Right renal cortex interstitium (tissue), 3 donors: ENCODE measurements at regions not wholly inside any gene's neighbourhood (a gene's known extent, or its start where the extent isn't known, plus 50 kb on each side); places are given as distances from the start of the nearest gene placed in this dataset.

Experiments
- DNase-seq, 3 donors: peaks; one replicate each; pipeline ENCODE4 v3.0.0-alpha.2; 2013; ENCODE audit warnings: low read depth in 3 of 3, low spot score in 2 of 3

DNA sequence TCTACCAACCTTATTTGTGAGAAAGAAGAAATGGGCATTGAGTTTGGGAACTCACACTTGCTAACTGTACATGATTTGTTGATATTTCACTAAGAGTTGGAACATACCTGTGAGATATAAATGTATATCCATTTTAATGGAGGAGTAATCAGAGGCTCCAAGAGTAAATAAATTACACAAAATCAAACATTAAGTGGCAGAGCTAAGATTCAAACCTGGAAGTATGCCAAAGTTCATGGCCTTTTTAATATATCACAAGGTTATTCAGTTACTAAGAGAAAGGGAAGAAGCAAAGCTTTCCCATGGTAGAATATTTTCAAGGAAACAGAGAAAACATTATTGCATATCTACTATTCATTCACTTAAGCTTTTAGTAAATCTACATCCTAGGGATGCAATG lies 1641.1 kb downstream of the FAM181B start:
- DNase-seq, result no peak

DNA sequence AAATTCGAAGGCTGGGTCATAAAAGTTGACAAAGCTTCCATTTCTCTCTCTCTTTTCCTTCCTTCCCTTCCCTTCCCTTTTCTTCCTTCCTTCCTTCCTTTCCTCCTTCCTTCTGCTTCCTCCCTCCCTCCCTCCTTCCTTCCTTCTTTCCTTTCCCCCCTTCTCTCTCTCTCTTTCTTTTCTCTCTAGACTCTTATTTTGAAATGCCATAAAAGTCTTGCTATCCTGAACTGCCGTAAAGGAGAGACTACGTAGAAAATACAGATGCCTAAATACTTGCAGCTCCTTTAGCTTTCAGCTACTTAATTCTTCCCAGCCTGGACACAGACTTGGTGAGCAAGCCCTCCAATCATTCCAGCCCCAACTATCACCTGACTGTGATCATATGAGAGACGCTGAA lies 1644.4 kb downstream of the FAM181B start:
- DNase-seq, result no peak

DNA sequence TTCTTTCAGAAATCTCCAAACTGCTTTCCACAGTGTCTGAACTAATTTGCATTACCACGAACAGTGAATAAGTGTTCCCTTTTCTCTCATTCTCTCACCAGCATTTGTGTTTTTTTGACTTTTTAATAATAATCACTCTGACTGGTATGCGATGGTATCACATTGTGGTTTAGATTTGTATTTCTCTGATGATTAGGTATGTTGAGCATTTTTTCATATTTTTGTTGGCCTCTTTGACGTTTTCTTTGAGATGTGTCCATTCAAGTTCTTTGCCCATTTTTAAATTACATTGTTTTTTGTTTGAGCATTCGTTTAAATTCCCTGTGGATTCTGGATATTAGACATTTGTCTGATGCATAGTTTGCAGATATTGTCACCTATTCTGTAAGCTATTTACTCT lies 1639.6 kb upstream of the TENM4 start:
- no peak for DNase-seq

DNA sequence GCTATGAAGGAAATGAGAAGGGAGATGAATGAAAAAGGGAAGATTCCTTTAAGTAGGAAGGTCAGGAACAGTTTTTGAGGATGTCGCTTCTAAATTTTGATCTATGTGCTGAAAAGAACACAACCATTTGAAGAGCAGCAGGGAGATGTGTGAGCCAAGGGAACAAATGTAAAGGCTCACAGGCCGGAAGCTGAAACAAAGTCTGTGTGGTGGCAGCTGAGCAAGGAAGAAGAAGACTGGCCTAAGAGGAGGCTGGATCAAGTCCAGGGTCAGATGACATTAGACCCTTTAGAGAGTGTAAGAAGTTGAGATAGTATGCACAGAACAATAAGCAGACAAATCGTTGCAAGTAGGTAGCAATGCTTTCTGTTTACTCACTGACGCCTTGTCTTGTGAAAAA lies 1631.4 kb upstream of the TENM4 start:
- no peak for DNase-seq

DNA sequence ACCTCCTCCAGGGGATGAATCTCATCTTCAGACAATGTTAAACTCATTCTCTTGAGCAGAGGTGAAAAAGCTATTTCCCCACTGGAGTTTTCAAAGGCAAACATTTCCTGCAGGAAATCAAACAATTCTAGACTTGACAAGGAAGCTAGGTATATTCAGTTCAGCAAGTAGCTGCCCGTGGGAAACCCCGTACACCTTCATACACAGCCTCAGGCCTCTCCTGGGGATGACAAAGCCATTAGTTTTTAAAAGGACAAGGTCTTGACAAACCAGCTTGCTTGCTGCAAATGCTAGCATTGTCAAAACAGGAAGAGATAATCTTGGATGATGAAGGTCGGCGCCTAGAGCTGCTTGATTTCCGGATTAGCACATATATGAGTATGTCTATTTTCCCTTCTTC lies 1630.8 kb upstream of the TENM4 start:
- DNase-seq, result no peak

DNA sequence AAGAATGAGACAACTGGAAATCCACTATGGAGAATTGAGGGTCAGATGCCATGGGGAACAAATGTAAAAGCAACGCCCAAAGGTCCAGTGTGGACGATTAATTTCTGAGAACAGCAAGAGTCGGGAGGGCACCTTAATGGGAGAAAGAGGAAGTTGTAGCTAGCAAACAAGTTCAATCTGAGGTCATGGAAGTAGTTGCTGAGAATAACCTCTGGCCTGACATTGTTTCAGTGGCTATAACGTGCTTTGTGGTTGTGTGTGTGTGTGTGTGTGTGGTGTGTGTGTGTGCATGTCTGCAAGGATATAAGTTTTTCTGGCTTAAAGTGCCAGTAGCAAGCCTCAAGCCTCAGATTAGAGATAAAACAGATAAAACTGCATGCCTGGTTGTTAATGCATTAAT lies 1630.1 kb upstream of the TENM4 start:
- DNase-seq, result no peak

DNA sequence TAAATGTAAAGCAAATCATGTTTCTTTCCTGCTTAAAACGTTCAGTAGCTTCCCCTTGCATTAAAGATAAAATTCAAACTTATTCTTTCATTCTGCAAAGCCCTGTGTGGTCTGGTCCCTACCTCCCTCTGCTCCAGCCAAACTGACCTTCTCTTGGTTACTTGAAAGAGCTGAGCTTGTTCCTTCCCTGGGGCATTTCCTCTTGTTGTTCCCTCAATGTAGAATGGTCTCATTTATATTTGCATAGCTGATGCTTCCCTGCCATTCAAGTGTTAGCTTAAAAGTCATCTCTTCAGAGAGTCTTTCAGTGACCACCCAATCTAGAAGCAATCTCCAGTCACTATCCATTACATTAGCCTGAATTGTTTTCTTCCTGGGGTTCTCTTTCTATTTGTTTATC lies 1618.5 kb upstream of the TENM4 start:
- no peak for DNase-seq

DNA sequence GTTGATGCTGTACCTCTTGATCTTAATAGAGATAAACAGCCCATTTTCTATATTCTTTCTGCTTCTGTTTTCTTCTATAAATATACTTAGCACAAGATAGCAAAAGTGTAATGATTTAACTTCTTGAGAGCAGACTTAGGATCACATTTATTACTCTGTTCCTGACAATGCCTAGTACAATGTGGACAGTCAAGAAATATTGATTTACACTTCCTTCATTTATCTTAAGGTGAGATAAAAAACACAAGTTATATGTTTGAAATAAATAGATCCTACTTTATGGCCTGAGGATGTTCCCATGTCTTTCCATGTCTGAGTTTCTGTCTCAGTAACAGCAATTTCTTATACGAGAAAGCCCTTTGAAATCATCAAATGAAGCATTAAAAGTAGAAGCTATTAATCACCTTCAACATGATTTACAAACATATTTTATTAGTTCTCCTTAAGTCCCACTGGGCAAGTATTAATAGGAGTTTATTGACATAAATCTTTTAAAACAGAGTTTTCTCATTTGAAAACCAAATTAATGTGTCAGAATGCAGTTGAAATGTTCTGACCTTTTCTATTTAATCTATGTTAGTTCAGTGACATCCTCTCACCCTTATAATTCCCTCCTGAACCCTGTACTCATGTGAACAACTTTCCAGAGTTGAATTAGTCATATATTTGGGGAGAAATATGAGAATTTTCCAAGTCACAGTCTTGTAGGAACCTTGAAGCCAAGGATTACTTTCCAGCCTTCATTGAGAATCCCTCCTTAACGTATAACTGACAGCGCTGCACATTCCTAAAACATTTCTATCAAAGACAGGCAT lies 1611.7 kb upstream of the TENM4 start:
- DNase-seq, result no peak

DNA sequence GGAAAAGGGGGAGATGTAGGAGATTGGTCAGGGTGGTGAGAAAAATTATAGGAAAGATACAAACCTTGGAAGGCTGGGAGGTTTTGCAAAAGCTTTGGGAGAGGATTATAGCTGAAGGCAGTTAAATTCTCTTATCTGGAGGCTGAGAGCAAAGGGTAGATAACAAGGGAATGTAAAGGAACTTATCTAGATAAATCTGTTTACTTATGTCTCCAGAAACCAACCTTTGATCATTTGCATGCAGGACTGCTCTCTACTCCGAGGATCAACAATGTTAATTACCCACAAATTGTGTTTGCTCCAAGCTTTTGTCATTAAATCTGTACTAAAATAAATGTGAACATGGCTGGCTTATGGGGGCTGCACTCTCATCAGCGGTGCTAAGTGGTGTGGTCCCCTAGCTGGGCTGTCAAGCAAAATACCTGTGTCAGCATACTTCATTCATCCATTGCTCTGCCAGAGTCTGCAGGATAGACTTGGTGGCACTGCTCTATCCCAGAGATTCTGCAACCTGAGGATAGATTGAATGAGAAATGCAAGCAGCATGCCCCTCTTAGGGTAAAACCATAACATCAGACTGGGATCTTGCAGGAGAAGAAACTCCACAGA lies 1599.2 kb upstream of the TENM4 start:
- no peak for DNase-seq

DNA sequence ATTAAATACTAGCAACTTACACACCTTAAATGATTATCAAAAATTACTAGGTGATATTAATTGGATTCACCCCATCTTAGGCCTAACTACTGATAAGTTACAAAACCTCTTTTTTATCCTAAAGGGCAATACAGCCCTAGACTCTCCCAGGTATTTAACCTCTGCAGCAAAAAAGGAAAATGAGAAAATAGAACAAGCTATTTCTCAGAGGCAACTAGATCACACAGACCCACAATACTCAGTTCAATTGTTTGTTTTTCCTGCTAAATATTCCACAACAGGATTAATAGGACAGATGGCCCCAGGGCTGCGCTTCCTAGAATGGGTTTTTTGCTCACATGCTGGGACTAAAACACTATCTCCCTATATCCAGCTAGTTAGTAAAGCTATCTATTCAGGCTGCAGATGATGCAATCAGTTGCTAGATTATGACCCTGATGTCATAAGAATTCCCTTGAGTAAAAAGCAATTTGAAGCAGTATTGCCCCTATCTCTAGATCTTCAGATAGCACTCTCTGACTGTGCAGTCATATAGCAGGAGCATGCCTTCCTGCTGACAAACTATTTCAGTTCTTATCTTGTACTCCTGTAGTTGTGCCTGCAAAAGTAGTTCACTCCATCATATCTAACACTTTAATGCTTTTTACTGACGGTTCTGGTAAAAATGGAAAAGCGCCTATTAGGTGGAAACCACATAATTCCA lies 1595.5 kb upstream of the TENM4 start:
- no peak for DNase-seq

DNA sequence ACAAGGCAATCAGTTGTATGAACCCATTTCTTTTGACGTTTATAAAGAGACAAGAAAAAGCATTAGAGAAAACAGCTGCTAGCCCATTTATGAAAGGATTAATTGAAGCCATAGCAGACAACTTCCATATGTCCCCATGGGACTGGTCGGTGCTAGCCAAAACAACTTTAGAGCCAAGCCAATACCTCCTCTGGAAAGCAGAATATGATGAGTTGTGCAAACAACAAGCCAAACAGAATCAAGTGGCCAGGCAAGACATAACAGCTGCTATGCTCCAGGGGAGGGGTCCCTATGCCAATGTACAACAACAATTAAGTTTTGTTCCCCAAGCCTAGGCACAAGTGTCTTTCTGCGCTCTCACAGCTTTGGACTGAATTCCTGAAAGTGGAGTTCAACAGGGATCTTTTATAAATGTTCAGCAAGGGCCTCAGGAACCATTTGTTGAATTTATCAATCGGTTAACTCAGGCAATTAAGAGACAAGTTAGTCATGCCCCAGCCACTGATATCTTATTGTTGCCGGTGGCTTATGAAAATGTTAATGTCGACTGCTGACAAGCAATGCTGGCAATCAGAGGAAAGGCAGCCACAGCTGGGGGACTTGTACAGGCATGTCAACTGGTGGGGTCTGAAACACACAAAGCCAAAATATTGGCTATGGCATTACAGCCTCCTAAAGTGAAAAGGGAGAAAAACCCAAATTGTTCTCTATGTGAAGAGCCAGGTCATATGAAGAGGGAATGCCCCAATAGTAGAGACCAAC lies 1593.1 kb upstream of the TENM4 start:
- no peak for DNase-seq

DNA sequence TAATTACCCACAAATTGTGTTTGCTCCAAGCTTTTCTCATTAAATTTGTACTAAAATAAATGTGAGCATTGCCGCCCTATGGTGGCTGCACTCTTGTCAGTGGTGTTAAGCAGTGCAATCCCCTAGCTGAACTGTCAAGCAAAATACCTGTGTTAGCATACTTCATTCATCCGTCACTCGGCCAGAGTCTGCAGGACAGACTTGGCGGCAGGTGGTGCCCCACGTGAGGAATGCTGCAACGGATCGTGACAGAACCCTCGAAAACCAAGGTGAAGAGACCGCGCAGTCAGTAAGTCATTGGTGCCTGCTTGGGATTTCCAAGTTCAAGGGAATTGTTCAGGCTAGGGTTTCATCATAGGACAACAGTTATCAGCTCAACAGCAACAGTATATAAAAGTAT lies 1592.1 kb upstream of the TENM4 start:
- DNase-seq, result no peak

DNA sequence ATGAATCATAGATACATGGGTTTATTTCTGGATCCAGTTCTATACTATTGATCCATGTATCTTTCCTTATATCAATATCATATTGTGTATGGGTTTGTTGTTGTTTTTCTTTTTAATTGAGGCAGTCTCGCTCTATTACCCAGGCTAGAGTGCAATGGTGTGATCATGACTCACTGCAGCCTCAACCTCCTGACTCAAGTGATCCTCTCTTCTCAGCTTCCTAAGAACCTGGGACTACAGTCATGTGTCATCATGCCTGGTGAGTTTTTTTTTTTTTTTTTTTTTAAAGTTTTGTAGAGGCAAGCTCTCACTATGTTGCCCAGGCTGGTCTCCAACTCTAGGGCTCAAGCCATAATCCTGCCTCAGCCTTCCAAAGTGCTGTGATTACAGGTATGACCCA lies 1589.4 kb upstream of the TENM4 start:
- no peak for DNase-seq

DNA sequence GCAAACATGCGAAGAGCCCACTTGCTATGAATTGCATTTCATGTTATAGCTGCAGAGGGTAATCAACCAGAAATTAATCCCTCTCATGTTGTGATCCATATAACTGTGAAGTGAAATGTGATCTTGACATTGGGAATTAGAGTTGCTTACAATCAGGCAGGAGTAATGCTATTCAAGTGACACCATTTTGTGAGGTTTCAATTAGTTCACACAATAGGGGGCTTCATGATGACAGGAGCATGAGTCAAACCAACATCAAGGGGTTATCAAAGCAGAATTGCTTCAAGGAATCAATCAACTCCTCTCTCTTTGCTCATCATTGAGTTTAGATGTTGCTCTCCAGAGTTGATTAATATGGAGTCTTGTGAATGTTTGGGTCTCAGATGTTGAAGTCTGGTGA lies 1585.2 kb upstream of the TENM4 start:
- DNase-seq, result no peak

DNA sequence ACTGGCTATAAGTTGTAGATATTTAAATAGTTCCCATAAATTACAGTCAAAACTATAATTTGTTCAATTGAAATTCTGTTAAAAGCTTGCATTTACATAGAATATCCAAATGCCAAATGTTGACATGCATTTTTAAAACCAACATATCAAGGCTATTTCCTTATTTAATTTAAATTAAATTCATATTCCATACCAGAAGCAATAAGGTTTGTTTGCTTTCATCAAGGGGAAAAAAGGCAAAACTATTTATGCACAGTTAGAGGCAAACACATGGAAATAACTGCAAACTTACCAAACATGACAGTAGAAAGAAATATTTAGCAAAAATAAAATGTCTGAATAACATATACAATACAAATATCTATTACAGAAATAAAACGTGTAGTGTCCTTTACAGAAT lies 1581.2 kb upstream of the TENM4 start:
- DNase-seq, result no peak

DNA sequence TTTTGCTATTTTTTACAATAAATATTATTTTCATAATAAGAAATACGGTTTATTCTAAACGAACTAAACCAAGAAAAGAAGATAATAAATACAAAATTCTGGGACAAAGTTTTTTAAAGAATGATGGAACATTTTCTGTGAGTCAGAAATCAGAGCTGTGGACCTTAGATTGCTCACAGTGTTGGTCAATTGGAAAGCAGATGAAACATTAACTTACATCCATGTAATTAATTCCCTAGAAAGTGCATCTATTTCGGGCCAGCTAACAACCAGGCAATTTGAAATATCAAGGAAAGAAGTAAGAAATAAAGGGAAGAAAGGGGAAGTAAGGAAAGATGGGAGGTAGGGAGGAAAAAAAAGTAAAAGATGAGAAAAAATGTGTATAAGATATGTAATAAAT lies 1569.8 kb upstream of the TENM4 start:
- DNase-seq, result no peak

DNA sequence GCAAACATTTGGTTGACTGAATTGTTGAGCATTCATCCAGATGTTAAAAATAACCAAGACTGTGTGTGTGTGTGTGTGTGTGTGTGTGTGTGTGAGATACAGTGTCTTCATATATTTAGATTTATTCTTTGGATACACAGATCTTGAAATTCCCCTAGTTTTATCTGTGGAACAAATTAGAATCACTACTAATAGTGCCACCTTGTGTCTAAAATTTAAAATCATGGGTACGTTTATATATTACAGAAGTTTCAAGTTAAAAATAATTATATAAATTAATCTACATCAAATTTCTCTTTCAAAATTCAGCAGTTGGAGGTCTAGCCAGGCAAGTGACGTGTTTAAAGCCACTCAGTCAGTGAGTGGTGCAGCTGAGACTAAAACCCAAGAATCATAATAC lies 1566.2 kb upstream of the TENM4 start:
- no peak for DNase-seq

DNA sequence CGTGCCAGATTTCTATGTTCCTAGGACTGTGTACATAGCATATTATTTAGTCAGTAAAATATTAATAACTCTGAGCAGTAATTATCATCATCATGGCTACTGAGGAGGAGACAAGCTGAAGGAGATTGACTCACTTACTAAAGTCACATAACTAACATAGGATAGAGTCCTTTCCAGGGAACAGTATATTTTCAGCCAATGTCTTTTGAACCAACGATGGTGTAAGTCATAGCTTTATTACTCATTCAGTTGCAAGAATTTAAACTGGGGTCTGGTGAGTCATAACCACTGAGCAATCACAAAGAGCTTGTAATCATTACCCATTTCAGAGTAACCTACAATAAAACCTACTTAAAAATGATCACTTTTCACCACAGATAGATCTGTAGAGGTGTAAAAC lies 1564.8 kb upstream of the TENM4 start:
- DNase-seq, result no peak

DNA sequence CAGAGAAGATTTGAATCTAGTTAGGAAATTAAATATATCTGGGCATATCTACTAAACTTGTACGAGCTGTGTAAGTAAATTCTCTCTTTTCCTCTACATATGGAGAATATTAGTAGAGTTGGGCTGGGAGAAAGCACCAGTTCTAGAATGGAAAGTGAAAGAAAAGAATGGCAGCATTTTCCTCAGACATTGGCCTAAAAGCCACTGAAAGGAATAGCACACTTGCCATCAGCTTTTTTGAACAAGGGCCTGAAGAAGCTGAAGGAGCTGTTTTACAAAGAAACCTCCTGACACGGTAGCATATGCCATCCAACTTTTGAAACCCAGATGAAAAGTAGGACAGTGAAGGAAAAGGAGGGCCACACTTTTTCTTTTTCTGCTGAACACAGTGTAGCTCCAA lies 1563.7 kb upstream of the TENM4 start:
- DNase-seq, result no peak

DNA sequence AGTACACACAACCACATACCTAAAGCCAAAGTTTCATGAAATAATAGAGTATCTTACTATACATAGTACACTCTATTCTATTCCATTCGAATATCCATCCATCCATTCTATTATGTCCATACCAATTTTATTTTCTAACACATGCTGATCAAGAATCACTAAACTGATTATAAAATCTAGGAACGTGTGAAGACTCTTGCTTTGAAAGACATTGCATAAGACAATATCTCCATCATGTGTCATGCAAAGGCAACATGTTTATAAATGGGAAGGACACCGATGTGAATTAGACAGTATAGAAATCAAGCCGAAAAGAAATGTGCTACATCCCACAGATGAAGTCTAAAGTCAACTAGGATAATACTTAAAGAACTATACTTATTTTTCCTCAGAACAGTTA lies 1561.5 kb upstream of the TENM4 start:
- no peak for DNase-seq

DNA sequence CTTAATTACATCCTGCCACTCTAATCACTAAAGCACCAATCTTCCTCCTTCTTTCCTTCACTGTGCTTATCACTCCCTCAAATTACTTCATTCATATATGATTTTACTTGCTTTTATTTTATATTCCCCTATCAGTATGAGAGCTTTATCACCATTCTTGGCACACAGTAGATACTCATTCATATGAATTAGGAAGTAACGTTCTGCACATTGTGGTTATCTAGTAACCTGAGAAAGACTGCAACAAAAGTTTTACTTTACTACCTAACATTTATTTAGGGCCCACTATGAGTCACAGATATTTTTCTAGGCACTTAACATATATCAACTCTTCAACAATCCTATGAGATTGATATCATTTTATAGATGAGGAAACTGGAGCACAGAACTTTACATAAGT lies 1559.9 kb upstream of the TENM4 start:
- no peak for DNase-seq
